ENCODE measurements at regions not wholly inside any gene's neighbourhood (a gene's known extent, or its start where the extent isn't known, plus 50 kb on each side); places are given as distances from the start of the nearest gene placed in this dataset.

DNA sequence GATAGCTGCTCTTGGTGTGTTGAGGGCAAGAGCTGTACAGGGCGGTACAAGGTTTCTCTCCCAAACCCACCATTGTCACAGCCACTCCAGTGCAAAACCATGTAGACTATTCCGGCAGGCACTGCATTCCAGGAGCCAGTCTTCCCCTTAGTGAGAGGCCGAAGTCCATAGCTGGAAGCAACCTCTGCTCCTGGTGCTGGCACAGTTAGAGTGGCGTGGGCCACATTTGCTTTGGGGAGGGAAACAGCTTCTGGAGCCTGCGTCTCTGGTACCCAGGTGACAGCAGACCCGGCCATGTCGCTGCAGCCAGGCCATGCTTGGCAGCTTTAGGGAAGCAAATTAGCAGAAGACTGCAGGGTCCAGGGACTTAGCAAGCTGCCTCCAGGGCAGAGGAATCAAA is 788.0 kb downstream of the BRD1 start:
- TF ChIP-seq GATA3 (IDR thresholded peaks at IDR 0.05; ENCODE audit: low read depth, low read length), result no peak
- TF ChIP-seq GATA2 (IDR thresholded peaks at IDR 0.05; ENCODE audit: low read depth, low read length), result no peak
